ENCODE measurements at regions not wholly inside any gene's neighbourhood (a gene's known extent, or its start where the extent isn't known, plus 50 kb on each side); places are given as distances from the start of the nearest gene placed in this dataset.
"Not testable (repeated sequence)": the region's sequence is repeated elsewhere in the genome, so short reads cannot be mapped to it uniquely, and the experiment has no call there.

- DNase-seq (ENCODE audit: low spot score), result no peak
Measured at GRCh38 chr13:109940637-109941036, 154.3 kb upstream of the IRS2 start.

- DNase-seq (ENCODE audit: low spot score), result no peak
Measured at GRCh38 chr13:109939838-109940237, 153.5 kb upstream of the IRS2 start.

- DNase-seq (ENCODE audit: low spot score), result no peak
Measured at GRCh38 chr13:109939180-109939579, 152.8 kb upstream of the IRS2 start.

- DNase-seq (ENCODE audit: low spot score), result no peak
Measured at GRCh38 chr13:109938255-109938936, 152.0 kb upstream of the IRS2 start.

GRCh38 chr13:109934520-109934919 is 148.1 kb upstream of the IRS2 start:
- DNase-seq (ENCODE audit: low spot score), result not testable (repeated sequence)

GRCh38 chr13:109933476-109933875 is 147.1 kb upstream of the IRS2 start:
- peak; percentile 24 for DNase-seq (ENCODE audit: low spot score)

GRCh38 chr13:109924376-109924775 is 138.0 kb upstream of the IRS2 start:
- no peak for DNase-seq (ENCODE audit: low spot score)

GRCh38 chr13:109922518-109922917 is 136.1 kb upstream of the IRS2 start:
- DNase-seq (ENCODE audit: low spot score), result no peak

- no peak for DNase-seq (ENCODE audit: low spot score)
Measured at GRCh38 chr13:109919715-109920375, 133.5 kb upstream of the IRS2 start.

GRCh38 chr13:109918179-109918711 is 131.9 kb upstream of the IRS2 start:
- peak; percentile 5 for DNase-seq (ENCODE audit: low spot score)

GRCh38 chr13:109917422-109917821 is 131.0 kb upstream of the IRS2 start:
- DNase-seq (ENCODE audit: low spot score), result no peak

- DNase-seq (ENCODE audit: low spot score), result no peak
Measured at GRCh38 chr13:109913936-109914510, 127.6 kb upstream of the IRS2 start.

GRCh38 chr13:109913186-109913585 is 126.8 kb upstream of the IRS2 start:
- DNase-seq (ENCODE audit: low spot score), result no peak

GRCh38 chr13:109910194-109910593 is 123.8 kb upstream of the IRS2 start:
- DNase-seq (ENCODE audit: low spot score), result no peak

- no peak for DNase-seq (ENCODE audit: low spot score)
Measured at GRCh38 chr13:109906976-109907375, 120.6 kb upstream of the IRS2 start.

GRCh38 chr13:109904218-109904617 is 117.8 kb upstream of the IRS2 start:
- peak; percentile 56 for DNase-seq (ENCODE audit: low spot score)

- DNase-seq (ENCODE audit: low spot score), result no peak
Measured at GRCh38 chr13:109900741-109901140, 114.4 kb upstream of the IRS2 start.

GRCh38 chr13:109900320-109900719 is 113.9 kb upstream of the IRS2 start:
- DNase-seq (ENCODE audit: low spot score), result no peak

GRCh38 chr13:109899748-109900147 is 113.4 kb upstream of the IRS2 start:
- no peak for DNase-seq (ENCODE audit: low spot score)

- DNase-seq (ENCODE audit: low spot score), result no peak
Measured at GRCh38 chr13:109899316-109899715, 112.9 kb upstream of the IRS2 start.

GRCh38 chr13:109897988-109898624 is 111.7 kb upstream of the IRS2 start:
- DNase-seq (ENCODE audit: low spot score), result no peak

GRCh38 chr13:109892101-109892500 is 105.7 kb upstream of the IRS2 start:
- no peak for DNase-seq (ENCODE audit: low spot score)
